Prostate gland (tissue), 2 donors: ENCODE measurements at regions not wholly inside any gene's neighbourhood (a gene's known extent, or its start where the extent isn't known, plus 50 kb on each side); places are given as distances from the start of the nearest gene placed in this dataset.

Source experiments
- DNase-seq: peaks from one replicate; pipeline ENCODE4 v3.0.0-alpha.2; 2019; ENCODE audit warnings: low spot score
- H3K27ac ChIP-seq, 2 donors: fragments of 200-600 bp; sonication (generic); 2 replicates each; pipeline ENCODE4 v1.5.1; 2017 to 2019
- H3K27me3 ChIP-seq: fragments of 200-600 bp; sonication (generic); replicated peaks from 2 replicates; pipeline ENCODE4 v1.5.1; 2019; ENCODE audit not compliant: insufficient read depth
- H3K36me3 ChIP-seq, 2 donors: fragments of 200-600 bp; sonication (generic); 1 replicate in 1 of 2; 2 replicates in 1 of 2; pipeline versions ENCODE4 v1.5.1 to v1.8.1; 2017 to 2019
- H3K4me1 ChIP-seq: fragments of 200-600 bp; sonication (generic); replicated peaks from 2 replicates; pipeline ENCODE4 v1.5.1; 2019
- H3K4me3 ChIP-seq, 2 donors: fragments of 200-600 bp; sonication (generic); 2 replicates each; pipeline ENCODE4 v1.5.1; 2017 to 2019
- H3K9me3 ChIP-seq: fragments of 200-600 bp; sonication (generic); 2 replicates; pipeline ENCODE4 v1.5.1; 2017
- POLR2A ChIP-seq: fragments of 450-650 bp; IDR thresholded peaks from one replicate; pipeline ENCODE4 v1.6.1; 2016; ENCODE audit warnings: antibody characterized with exemption, mild to moderate bottlenecking
- POLR2AphosphoS5 ChIP-seq: sonication (generic); formaldehyde crosslinking; IDR thresholded peaks from one replicate; pipeline ENCODE4 v1.6.1; 2017; ENCODE audit warnings: antibody characterized with exemption
- WGBS: methylation state at CpG from one replicate; pipeline ENCODE4 v1.1.5; 2018; 5-methylcytosine and 5-hydroxymethylcytosine counted together
- intact Hi-C: fragments of 100-400 bp; cut with DNase I; formaldehyde crosslinking; loops from one replicate; pipeline ENCODE4 v1.14.2; 2022
- TF ChIP-seq, protein P1 (sequence below), 4 experiments: fragments of 200-600 bp in 2 of 4; fragments of 450-650 bp in 2 of 4; sonication (generic) in 2 of 4; IDR thresholded peaks; 1 replicate in 3 of 4; 2 replicates in 1 of 4; pipeline ENCODE4 v1.5.1; 2016 to 2019; ENCODE audit warnings: antibody characterized with exemption in 4 of 4, mild to moderate bottlenecking in 2 of 4, moderate library complexity in 2 of 4

DNA sequence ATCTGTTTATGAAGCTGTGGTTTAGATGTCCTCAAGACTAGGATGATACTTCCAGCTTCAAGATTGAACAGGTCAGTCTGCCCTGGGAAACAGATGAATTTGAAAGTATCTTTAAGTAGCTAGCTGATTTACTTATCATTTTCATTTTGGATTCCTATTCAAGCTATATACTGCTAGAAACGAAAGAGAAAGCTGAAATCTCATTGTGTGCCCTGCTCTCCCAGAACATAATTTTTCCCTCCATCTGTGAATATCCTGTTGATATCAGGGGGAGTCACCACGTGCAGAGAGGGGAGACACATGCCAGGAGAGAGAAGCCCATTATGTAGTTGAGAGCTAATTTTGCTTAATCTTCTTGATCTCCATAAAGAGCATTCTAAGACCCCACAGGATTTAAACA, 439.1 kb downstream of the NR2F1-AS1 start:
- Histone ChIP-seq H3K27me3 (no peaks in the 10 kb centered on the region), H3K4me3 (no peak overlapping the region), H3K36me3 (no peaks in the 10 kb centered on the region), H3K27ac (no peak overlapping the region), H3K4me1 (no peaks in the 10 kb centered on the region), H3K9me3 (no peaks in the 10 kb centered on the region)
- TF ChIP-seq, protein P1, sequence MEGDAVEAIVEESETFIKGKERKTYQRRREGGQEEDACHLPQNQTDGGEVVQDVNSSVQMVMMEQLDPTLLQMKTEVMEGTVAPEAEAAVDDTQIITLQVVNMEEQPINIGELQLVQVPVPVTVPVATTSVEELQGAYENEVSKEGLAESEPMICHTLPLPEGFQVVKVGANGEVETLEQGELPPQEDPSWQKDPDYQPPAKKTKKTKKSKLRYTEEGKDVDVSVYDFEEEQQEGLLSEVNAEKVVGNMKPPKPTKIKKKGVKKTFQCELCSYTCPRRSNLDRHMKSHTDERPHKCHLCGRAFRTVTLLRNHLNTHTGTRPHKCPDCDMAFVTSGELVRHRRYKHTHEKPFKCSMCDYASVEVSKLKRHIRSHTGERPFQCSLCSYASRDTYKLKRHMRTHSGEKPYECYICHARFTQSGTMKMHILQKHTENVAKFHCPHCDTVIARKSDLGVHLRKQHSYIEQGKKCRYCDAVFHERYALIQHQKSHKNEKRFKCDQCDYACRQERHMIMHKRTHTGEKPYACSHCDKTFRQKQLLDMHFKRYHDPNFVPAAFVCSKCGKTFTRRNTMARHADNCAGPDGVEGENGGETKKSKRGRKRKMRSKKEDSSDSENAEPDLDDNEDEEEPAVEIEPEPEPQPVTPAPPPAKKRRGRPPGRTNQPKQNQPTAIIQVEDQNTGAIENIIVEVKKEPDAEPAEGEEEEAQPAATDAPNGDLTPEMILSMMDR (IDR thresholded peaks at IDR 0.05): no peak
- TF ChIP-seq POLR2A (no peak), POLR2AphosphoS5 (no peak)
- 31% methylated on average over 2 of the region's 2 CpGs for WGBS
- no peak for DNase-seq
- intact Hi-C loops: no loop called here

DNA sequence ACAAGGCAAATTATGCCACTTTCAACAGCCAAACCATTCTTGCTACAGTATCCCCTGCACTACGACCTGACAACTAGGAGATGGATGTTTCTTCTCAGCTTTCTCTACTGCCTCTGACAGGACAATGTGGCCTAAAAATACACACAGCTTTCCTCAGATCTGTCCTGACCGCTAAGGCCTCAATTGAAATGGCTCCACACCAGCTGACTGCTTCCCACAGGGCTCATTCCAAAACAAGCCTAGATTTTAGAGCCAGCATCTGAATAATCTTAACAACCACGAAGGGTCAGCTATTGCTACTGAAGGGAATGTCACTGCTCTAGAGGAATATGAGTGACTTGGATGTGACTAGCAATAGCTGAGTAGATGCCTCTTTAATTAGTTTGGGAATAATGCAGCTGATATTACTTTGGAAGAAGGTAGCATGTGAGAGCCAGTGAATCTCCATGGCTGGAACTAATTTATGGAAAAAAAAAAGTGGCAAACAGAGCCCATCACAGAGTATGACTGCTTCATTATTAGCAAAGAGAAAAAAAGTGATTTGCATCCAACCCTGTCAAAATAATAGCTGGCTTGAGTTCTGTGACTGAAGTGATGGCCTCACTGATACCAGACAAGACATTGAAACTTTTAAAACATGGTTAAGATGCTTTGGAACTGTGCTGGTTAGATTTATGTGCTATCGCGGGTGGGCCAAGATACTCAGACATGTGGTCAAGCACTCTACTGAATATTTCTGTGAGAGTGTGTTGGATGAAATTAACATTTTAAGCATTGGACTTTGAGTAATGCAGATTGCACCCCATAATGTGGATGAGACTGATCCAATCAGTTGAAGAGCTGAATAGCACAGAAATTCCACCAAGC, 450.2 kb downstream of the NR2F1-AS1 start:
- TF ChIP-seq POLR2AphosphoS5 (no peak), POLR2A (no peak)
- TF ChIP-seq, protein P1 (IDR thresholded peaks at IDR 0.05): no peak
- Histone ChIP-seq H3K4me1 (no peaks in the 10 kb centered on the region), H3K27me3 (no peaks in the 10 kb centered on the region), H3K9me3 (no peaks in the 10 kb centered on the region), H3K27ac (no peak overlapping the region), H3K36me3 (no peaks in the 10 kb centered on the region), H3K4me3 (no peak overlapping the region)
- no peak for DNase-seq
- intact Hi-C loops: no loop called here
- 60% methylated on average over 5 of the region's 5 CpGs for WGBS

DNA sequence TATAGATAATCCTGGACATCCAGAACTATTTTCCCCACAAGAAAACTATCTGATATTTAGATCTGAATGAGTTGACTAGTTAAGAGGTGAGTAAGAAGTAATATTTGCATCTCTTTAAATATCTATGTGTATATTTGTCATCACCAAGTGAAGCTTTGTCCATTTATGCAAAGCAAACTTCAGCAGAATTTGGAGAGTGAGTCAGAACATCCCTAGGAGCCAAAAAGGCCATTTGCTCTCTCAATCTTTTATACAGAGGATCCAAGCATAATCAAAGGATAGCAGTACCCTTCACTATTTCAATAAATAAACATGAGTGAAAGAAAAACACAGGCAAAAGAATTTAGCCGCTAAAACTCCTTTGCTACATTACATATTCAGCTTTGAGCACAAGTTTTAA, 454.4 kb downstream of the NR2F1-AS1 start:
- no peak for DNase-seq
- intact Hi-C loops: no loop called here
- 67% methylated on average over 1 of the region's 1 CpG for WGBS

DNA sequence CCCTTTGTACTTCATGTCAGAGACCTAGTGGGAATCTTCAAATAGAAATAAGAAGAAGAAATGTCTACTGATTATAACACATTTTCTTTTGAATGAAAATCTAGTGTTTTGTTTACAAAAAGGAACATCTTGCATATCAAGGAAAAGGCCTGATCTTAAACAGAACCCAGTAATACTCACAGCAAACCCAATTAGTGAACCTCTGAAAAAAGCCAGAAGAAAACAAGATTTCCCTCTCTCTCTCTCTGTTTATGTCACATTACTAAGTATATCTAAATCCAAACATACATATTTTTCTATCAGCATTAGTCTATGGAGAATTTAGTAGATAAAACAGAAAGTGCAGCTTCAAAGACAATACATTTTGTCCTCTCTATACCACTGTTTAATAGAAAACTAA, 457.9 kb downstream of the NR2F1-AS1 start:
- Histone ChIP-seq H3K27me3 (no peaks in the 10 kb centered on the region), H3K27ac (no peak overlapping the region), H3K4me1 (no peaks in the 10 kb centered on the region), H3K9me3 (no peaks in the 10 kb centered on the region), H3K36me3 (no peaks in the 10 kb centered on the region), H3K4me3 (no peak overlapping the region)
- intact Hi-C loops: no loop called here
- no peak for DNase-seq
- TF ChIP-seq, protein P1 (IDR thresholded peaks at IDR 0.05): no peak
- TF ChIP-seq POLR2A (no peak), POLR2AphosphoS5 (no peak)

More for the DNA sequence above, 454.4 kb downstream of the NR2F1-AS1 start:
- Histone ChIP-seq H3K27ac (no peak overlapping the region), H3K4me3 (no peak overlapping the region), H3K27me3 (no peaks in the 10 kb centered on the region), H3K9me3 (no peaks in the 10 kb centered on the region), H3K36me3 (no peaks in the 10 kb centered on the region), H3K4me1 (no peaks in the 10 kb centered on the region)
- TF ChIP-seq, protein P1 (IDR thresholded peaks at IDR 0.05): no peak

DNA sequence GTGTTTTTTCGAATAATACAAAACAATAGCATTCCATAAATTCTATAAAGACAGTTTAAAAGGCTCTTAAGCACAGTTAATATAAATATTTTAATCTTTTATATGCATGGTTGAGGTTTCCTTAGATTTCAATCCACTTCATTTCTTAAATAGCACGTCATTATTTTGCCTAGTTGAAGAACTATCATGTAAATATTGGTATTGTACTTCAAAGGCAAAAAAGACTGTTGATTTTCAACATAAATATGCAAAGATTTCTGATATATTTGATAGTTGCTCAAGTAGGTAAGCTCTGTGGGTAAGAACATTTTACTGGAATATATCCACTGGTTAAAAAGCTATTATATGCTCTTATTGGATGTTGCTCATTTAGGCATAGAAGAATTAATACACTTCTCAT, 458.6 kb downstream of the NR2F1-AS1 start:
- no peak overlapping the region for H3K27ac ChIP-seq
- no peak for TF ChIP-seq POLR2AphosphoS5
- no peak for TF ChIP-seq POLR2A
- TF ChIP-seq, protein P1 (IDR thresholded peaks at IDR 0.05): no peak
- no peaks in the 10 kb centered on the region for H3K9me3 ChIP-seq
- H3K27me3 ChIP-seq: no peaks in the 10 kb centered on the region
- no peaks in the 10 kb centered on the region for H3K4me1 ChIP-seq
- intact Hi-C loops: no loop called here
- no peak for DNase-seq
- no peak overlapping the region for H3K4me3 ChIP-seq
- WGBS: 31% methylated on average over 2 of the region's 2 CpGs
- H3K36me3 ChIP-seq: no peaks in the 10 kb centered on the region
